Neural cell (in vitro differentiated cells): ENCODE measurements at regions not wholly inside any gene's neighbourhood (a gene's known extent, or its start where the extent isn't known, plus 50 kb on each side); places are given as distances from the start of the nearest gene placed in this dataset.

Experiments used
- H2AFZ ChIP-seq: fragments of 200-600, 300-800 bp; sonication (generic), shearing (Covaris generic); 2 replicates; pipeline ENCODE4 v1.6.0; 2014; ENCODE audit warnings: low read depth, mild to moderate bottlenecking, antibody characterized with exemption, low read length, moderate library complexity
- H3F3A ChIP-seq: fragments of 200-600 bp; shearing (Covaris generic); 2 replicates; pipeline ENCODE4 v1.6.1; 2016; ENCODE audit warnings: mild to moderate bottlenecking, moderate library complexity, mixed read lengths, antibody characterized with exemption, low read length; ENCODE audit not compliant: insufficient read depth, poor library complexity, severe bottlenecking
- H3K27ac ChIP-seq: fragments of 200-600, 300-800 bp; sonication (generic), shearing (Covaris generic); 2 replicates; pipeline ENCODE4 v1.5.1; 2014; ENCODE audit warnings: mild to moderate bottlenecking, low read length, moderate library complexity
- H3K27me3 ChIP-seq: fragments of 300-800, 200-600 bp; sonication (generic), shearing (Covaris generic); 2 replicates; pipeline ENCODE4 v1.6.0; 2014; ENCODE audit warnings: mild to moderate bottlenecking, low read depth, low read length, moderate library complexity; ENCODE audit not compliant: insufficient read depth
- H3K36me3 ChIP-seq: fragments of 300-800, 200-600 bp; sonication (generic), shearing (Covaris generic); 2 replicates; pipeline ENCODE4 v1.5.1; 2014; ENCODE audit warnings: mild to moderate bottlenecking, antibody characterized with exemption, low read length, moderate library complexity; ENCODE audit not compliant: insufficient read depth
- H3K4me2 ChIP-seq: fragments of 300-800, 200-600 bp; sonication (generic), shearing (Covaris generic); 2 replicates; pipeline ENCODE4 v1.6.0; 2014; ENCODE audit warnings: mild to moderate bottlenecking, low read length
- H3K4me3 ChIP-seq: fragments of 300-800, 200-600 bp; sonication (generic), shearing (Covaris generic); 2 replicates; pipeline ENCODE4 v1.5.1; 2014; ENCODE audit warnings: mild to moderate bottlenecking, low read length, moderate library complexity
- H3K79me2 ChIP-seq: fragments of 200-600 bp; shearing (Covaris generic); replicated peaks from 2 replicates; pipeline ENCODE4 v1.6.0; 2014; ENCODE audit warnings: mild to moderate bottlenecking, low read length, moderate library complexity; ENCODE audit not compliant: insufficient read depth
- H3K9ac ChIP-seq: fragments of 300-800, 200-600 bp; sonication (generic), shearing (Covaris generic); 2 replicates; pipeline ENCODE4 v1.6.1; 2016; ENCODE audit warnings: mild to moderate bottlenecking, low read length, mixed read lengths
- H3K9me2 ChIP-seq: fragments of 200-600 bp; shearing (Covaris generic); 2 replicates; pipeline ENCODE4 v1.6.1; 2016; ENCODE audit warnings: mild to moderate bottlenecking, low read length, mixed read lengths; ENCODE audit not compliant: insufficient read depth
- H3K9me3 ChIP-seq: fragments of 200-600, 300-800 bp; sonication (generic), shearing (Covaris generic); 2 replicates; pipeline ENCODE4 v1.6.1; 2016; ENCODE audit warnings: mild to moderate bottlenecking, mixed run types, low read length, moderate library complexity, mixed read lengths
- H4K20me1 ChIP-seq: fragments of 200-600 bp; shearing (Covaris generic); 2 replicates; pipeline ENCODE4 v1.6.1; 2016; ENCODE audit warnings: mild to moderate bottlenecking, mixed run types; ENCODE audit not compliant: insufficient read depth
- EP300 ChIP-seq: fragments of 450-650 bp; conservative IDR thresholded peaks from 2 replicates; pipeline ENCODE4 v1.6.1; 2014; ENCODE audit warnings: antibody characterized with exemption, mild to moderate bottlenecking, moderate library complexity; ENCODE audit not compliant: poor library complexity, severe bottlenecking
- EZH2 ChIP-seq: fragments of 200-600, 300-800 bp; shearing (Covaris generic), sonication (generic); IDR thresholded peaks from 2 replicates; pipeline ENCODE4 v1.6.1; 2014; ENCODE audit warnings: antibody characterized with exemption, low read length, borderline replicate concordance, mild to moderate bottlenecking; ENCODE audit not compliant: insufficient read depth, poor library complexity, severe bottlenecking
- MXI1 ChIP-seq: fragments of 450-650 bp; conservative IDR thresholded peaks from 2 replicates; pipeline ENCODE4 v1.6.1; 2014; ENCODE audit warnings: antibody characterized with exemption, mild to moderate bottlenecking; ENCODE audit not compliant: poor library complexity, severe bottlenecking
- POLR2AphosphoS5 ChIP-seq: IDR thresholded peaks from 2 replicates; pipeline ENCODE4 v1.6.1; 2012
- RAD21 ChIP-seq: fragments of 450-650 bp; conservative IDR thresholded peaks from 2 replicates; pipeline ENCODE4 v1.6.1; 2014; ENCODE audit warnings: antibody characterized with exemption, mild to moderate bottlenecking, moderate library complexity
- SMC3 ChIP-seq: fragments of 450-650 bp; conservative IDR thresholded peaks from 2 replicates; pipeline ENCODE4 v1.6.1; 2014; ENCODE audit warnings: antibody characterized with exemption, mild to moderate bottlenecking, moderate library complexity; ENCODE audit not compliant: poor library complexity
- TAF1 ChIP-seq: IDR thresholded peaks from 2 replicates; pipeline ENCODE4 v1.6.1; 2012; ENCODE audit warnings: low read depth
- TF ChIP-seq, protein P1 (sequence below): IDR thresholded peaks from 2 replicates; pipeline ENCODE4 v1.6.1; 2012; ENCODE audit warnings: borderline replicate concordance
- TF ChIP-seq, protein P2 (sequence below): fragments of 450-650 bp; IDR thresholded peaks from 2 replicates; pipeline ENCODE4 v1.5.1; 2014; ENCODE audit warnings: antibody characterized with exemption, mild to moderate bottlenecking, moderate library complexity; ENCODE audit not compliant: poor library complexity, severe bottlenecking

DNA sequence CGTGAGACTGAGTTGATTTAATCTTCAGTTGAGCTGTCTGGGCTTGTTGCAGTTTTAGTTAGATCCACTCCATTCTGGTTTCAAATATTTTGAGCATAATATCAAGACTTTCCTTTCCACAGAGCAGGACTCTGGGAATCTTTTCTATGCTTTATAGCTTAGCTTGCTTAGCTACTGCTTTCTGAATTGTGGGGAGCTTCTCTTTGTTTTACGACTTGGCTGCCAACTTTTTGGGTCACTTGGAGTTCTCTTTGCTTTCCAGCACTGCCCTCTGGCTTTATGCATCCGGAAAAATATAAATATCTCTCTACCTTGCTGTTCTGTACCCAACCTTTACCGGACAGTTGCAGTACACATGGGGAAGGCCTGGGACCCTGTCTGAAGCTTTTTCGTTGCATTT, 292.1 kb downstream of the STIM2 start:
- Histone ChIP-seq H3F3A (no peaks in the 10 kb centered on the region), H3K9me2 (no peaks in the 10 kb centered on the region), H3K4me2 (no peak overlapping the region), H3K27ac (no peak overlapping the region), H3K79me2 (no peaks in the 10 kb centered on the region), H3K36me3 (no peaks in the 10 kb centered on the region), H4K20me1 (no peaks in the 10 kb centered on the region), H3K4me3 (no peak overlapping the region), H3K27me3 (no peaks in the 10 kb centered on the region), H2AFZ (no peak overlapping the region), H3K9ac (no peak overlapping the region), H3K9me3 (no peaks in the 10 kb centered on the region)
- TF ChIP-seq EP300 = no peak
- no peak for TF ChIP-seq SMC3
- no peak for TF ChIP-seq RAD21
- TF ChIP-seq, protein P1, sequence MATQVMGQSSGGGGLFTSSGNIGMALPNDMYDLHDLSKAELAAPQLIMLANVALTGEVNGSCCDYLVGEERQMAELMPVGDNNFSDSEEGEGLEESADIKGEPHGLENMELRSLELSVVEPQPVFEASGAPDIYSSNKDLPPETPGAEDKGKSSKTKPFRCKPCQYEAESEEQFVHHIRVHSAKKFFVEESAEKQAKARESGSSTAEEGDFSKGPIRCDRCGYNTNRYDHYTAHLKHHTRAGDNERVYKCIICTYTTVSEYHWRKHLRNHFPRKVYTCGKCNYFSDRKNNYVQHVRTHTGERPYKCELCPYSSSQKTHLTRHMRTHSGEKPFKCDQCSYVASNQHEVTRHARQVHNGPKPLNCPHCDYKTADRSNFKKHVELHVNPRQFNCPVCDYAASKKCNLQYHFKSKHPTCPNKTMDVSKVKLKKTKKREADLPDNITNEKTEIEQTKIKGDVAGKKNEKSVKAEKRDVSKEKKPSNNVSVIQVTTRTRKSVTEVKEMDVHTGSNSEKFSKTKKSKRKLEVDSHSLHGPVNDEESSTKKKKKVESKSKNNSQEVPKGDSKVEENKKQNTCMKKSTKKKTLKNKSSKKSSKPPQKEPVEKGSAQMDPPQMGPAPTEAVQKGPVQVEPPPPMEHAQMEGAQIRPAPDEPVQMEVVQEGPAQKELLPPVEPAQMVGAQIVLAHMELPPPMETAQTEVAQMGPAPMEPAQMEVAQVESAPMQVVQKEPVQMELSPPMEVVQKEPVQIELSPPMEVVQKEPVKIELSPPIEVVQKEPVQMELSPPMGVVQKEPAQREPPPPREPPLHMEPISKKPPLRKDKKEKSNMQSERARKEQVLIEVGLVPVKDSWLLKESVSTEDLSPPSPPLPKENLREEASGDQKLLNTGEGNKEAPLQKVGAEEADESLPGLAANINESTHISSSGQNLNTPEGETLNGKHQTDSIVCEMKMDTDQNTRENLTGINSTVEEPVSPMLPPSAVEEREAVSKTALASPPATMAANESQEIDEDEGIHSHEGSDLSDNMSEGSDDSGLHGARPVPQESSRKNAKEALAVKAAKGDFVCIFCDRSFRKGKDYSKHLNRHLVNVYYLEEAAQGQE = no peak
- TF ChIP-seq MXI1 = no peak
- TF ChIP-seq POLR2AphosphoS5 = no peak
- TF ChIP-seq TAF1 = no peak
- TF ChIP-seq, protein P2, sequence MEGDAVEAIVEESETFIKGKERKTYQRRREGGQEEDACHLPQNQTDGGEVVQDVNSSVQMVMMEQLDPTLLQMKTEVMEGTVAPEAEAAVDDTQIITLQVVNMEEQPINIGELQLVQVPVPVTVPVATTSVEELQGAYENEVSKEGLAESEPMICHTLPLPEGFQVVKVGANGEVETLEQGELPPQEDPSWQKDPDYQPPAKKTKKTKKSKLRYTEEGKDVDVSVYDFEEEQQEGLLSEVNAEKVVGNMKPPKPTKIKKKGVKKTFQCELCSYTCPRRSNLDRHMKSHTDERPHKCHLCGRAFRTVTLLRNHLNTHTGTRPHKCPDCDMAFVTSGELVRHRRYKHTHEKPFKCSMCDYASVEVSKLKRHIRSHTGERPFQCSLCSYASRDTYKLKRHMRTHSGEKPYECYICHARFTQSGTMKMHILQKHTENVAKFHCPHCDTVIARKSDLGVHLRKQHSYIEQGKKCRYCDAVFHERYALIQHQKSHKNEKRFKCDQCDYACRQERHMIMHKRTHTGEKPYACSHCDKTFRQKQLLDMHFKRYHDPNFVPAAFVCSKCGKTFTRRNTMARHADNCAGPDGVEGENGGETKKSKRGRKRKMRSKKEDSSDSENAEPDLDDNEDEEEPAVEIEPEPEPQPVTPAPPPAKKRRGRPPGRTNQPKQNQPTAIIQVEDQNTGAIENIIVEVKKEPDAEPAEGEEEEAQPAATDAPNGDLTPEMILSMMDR = no peak
- TF ChIP-seq EZH2 = no peak

DNA sequence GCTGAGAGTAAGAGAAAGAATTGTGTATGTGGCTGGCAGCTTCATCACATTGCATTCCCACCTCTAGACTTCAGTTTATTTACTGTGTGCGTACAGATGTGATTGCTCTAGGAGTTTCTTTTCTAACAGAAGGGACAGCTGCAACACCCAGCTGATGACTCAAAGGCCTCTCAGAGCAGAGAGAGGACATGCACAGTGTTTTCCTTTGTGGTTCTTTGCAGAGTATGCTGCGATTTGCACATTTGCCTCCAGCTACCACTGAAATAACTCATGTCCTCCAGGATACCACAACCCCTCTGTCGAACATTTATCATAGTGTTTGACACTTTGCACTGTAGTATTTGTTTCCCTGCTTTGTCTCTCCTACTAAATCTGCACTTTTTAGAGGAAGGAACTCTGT, 294.1 kb downstream of the STIM2 start:
- Histone ChIP-seq H3K27me3 (no peaks in the 10 kb centered on the region), H3K4me3 (no peak overlapping the region), H2AFZ (no peak overlapping the region), H3F3A (no peaks in the 10 kb centered on the region), H4K20me1 (no peaks in the 10 kb centered on the region), H3K36me3 (no peaks in the 10 kb centered on the region), H3K79me2 (no peaks in the 10 kb centered on the region), H3K9me2 (no peaks in the 10 kb centered on the region), H3K27ac (no peak overlapping the region), H3K4me2 (no peak overlapping the region), H3K9me3 (no peaks in the 10 kb centered on the region), H3K9ac (no peak overlapping the region)
- TF ChIP-seq, protein P2 = no peak
- TF ChIP-seq, protein P1 = no peak
- no peak for TF ChIP-seq MXI1
- TF ChIP-seq TAF1 = no peak
- TF ChIP-seq EZH2 = no peak
- TF ChIP-seq EP300 = no peak
- TF ChIP-seq RAD21 = no peak
- TF ChIP-seq POLR2AphosphoS5 = no peak
- TF ChIP-seq SMC3 = no peak
